Esophagus muscularis mucosa (tissue), 4 donors: ENCODE measurements at regions not wholly inside any gene's neighbourhood (a gene's known extent, or its start where the extent isn't known, plus 50 kb on each side); places are given as distances from the start of the nearest gene placed in this dataset.

ENCODE experiments used
- DNase-seq: peaks from one replicate; pipeline ENCODE4 v3.0.0-alpha.2; 2017; ENCODE audit errors: extremely low spot score
- H3K27ac ChIP-seq, 4 donors: fragments of 200-600 bp; sonication (generic); replicated peaks in 1 of 4; 1 replicate in 3 of 4; 2 replicates in 1 of 4; pipeline ENCODE4 v1.5.1; 2016 to 2019; ENCODE audit warnings: mild to moderate bottlenecking in 1 of 4
- H3K27me3 ChIP-seq, 4 donors: fragments of 200-600 bp; sonication (generic); one replicate each; pipeline versions ENCODE4 v1.5.1 to v1.6.0; 2016 to 2019
- H3K36me3 ChIP-seq, 4 donors: fragments of 200-600 bp; sonication (generic); one replicate each; pipeline ENCODE4 v1.5.1; 2016 to 2019
- H3K4me1 ChIP-seq, 4 donors: fragments of 200-600 bp; sonication (generic); one replicate each; pipeline ENCODE4 v1.5.1; 2016 to 2019
- H3K4me3 ChIP-seq, 4 donors: fragments of 200-600 bp; sonication (generic); 1 replicate in 2 of 4; 2 replicates in 2 of 4; pipeline ENCODE4 v1.5.1; 2016 to 2019; ENCODE audit warnings: mild to moderate bottlenecking in 4 of 4, moderate library complexity in 1 of 4
- H3K9me3 ChIP-seq, 4 donors: fragments of 200-600 bp; sonication (generic); 1 replicate in 3 of 4; 2 replicates in 1 of 4; pipeline ENCODE4 v1.5.1; 2016 to 2019
- CTCF ChIP-seq, 3 experiments: fragments of 200-600 bp in 2 of 3; fragments of 450-650 bp in 1 of 3; sonication (generic) in 2 of 3; IDR thresholded peaks; one replicate each; pipeline ENCODE4 v1.5.1; 2017 to 2019; ENCODE audit warnings: antibody characterized with exemption in 3 of 3, mild to moderate bottlenecking in 2 of 3, moderate library complexity in 1 of 3
- EP300 ChIP-seq: sonication (generic); formaldehyde crosslinking; IDR thresholded peaks from one replicate; pipeline ENCODE4 v1.6.1; 2017; ENCODE audit warnings: antibody characterized with exemption
- POLR2A ChIP-seq: fragments of 450-650 bp; IDR thresholded peaks from one replicate; pipeline ENCODE4 v1.6.1; 2017; ENCODE audit warnings: antibody characterized with exemption, moderate library complexity, mild to moderate bottlenecking, low read depth
- POLR2AphosphoS5 ChIP-seq, 2 donors: sonication (generic); formaldehyde crosslinking; IDR thresholded peaks; one replicate each; pipeline ENCODE4 v1.6.1; 2017; ENCODE audit warnings: antibody characterized with exemption in 2 of 2
- WGBS: methylation state at CpG from one replicate; pipeline ENCODE4 v1.1.5; 2018; 5-methylcytosine and 5-hydroxymethylcytosine counted together
- intact Hi-C: fragments of 100-400 bp; cut with DNase I; formaldehyde crosslinking; loops from one replicate; pipeline ENCODE4 v1.15.1; 2023

- Histone ChIP-seq H3K27me3 (no peaks in the 10 kb centered on the region), H3K27ac (no peak overlapping the region), H3K9me3 (no peaks in the 10 kb centered on the region), H3K36me3 (no peaks in the 10 kb centered on the region), H3K4me1 (no peaks in the 10 kb centered on the region), H3K4me3 (no peak overlapping the region)
- intact Hi-C loops: no loop called here
- TF ChIP-seq POLR2AphosphoS5 (IDR thresholded peaks at IDR 0.05): no peak
- TF ChIP-seq CTCF (IDR thresholded peaks at IDR 0.05): no peak
- TF ChIP-seq EP300: no peak
- no peak for TF ChIP-seq POLR2A
- peak; percentile 87 for DNase-seq
- WGBS: 82% methylated on average over 5 of the region's 5 CpGs
These were observed 522.1 kb upstream of the RAB6C start for GRCh38 chr2:129457277-129457818.

GRCh38 chr2:129458006-129458405 lies 521.5 kb upstream of the RAB6C start:
- no peak for TF ChIP-seq POLR2AphosphoS5 (IDR thresholded peaks at IDR 0.05)
- no peak for TF ChIP-seq EP300
- no peak for TF ChIP-seq POLR2A
- no peak for TF ChIP-seq CTCF (IDR thresholded peaks at IDR 0.05)
- no peaks in the 10 kb centered on the region for H3K9me3 ChIP-seq
- no peak overlapping the region for H3K4me3 ChIP-seq
- no peaks in the 10 kb centered on the region for H3K4me1 ChIP-seq
- WGBS: 100% methylated on average over 1 of the region's 7 CpGs
- H3K27me3 ChIP-seq: no peaks in the 10 kb centered on the region
- DNase-seq: no peak
- no peak overlapping the region for H3K27ac ChIP-seq
- intact Hi-C loops: no loop called here
- no peaks in the 10 kb centered on the region for H3K36me3 ChIP-seq

GRCh38 chr2:129458436-129458835 lies 521.0 kb upstream of the RAB6C start:
- Histone ChIP-seq H3K36me3 (no peaks in the 10 kb centered on the region), H3K4me1 (no peaks in the 10 kb centered on the region), H3K27me3 (no peaks in the 10 kb centered on the region), H3K9me3 (no peaks in the 10 kb centered on the region), H3K4me3 (no peak overlapping the region), H3K27ac (no peak overlapping the region)
- TF ChIP-seq POLR2A: no peak
- no peak for TF ChIP-seq POLR2AphosphoS5 (IDR thresholded peaks at IDR 0.05)
- no peak for TF ChIP-seq EP300
- TF ChIP-seq CTCF (IDR thresholded peaks at IDR 0.05): no peak
- intact Hi-C loops: no loop called here
- DNase-seq: peak; percentile 82
- WGBS: 86% methylated on average over 7 of the region's 7 CpGs

GRCh38 chr2:129459200-129459876 lies 520.1 kb upstream of the RAB6C start:
- intact Hi-C loops: no loop called here
- no peak overlapping the region for H3K4me3 ChIP-seq
- peak; percentile 72 for DNase-seq
- H3K27ac ChIP-seq: no peak overlapping the region
- 80% methylated on average over 15 of the region's 15 CpGs for WGBS
- no peaks in the 10 kb centered on the region for H3K27me3 ChIP-seq
- no peaks in the 10 kb centered on the region for H3K36me3 ChIP-seq
- TF ChIP-seq EP300: no peak
- TF ChIP-seq POLR2A: no peak
- no peak for TF ChIP-seq POLR2AphosphoS5 (IDR thresholded peaks at IDR 0.05)
- TF ChIP-seq CTCF (IDR thresholded peaks at IDR 0.05): no peak
- no peaks in the 10 kb centered on the region for H3K9me3 ChIP-seq
- no peaks in the 10 kb centered on the region for H3K4me1 ChIP-seq

GRCh38 chr2:129459881-129460280 lies 519.6 kb upstream of the RAB6C start:
- H3K27ac ChIP-seq: no peak overlapping the region
- H3K9me3 ChIP-seq: no peaks in the 10 kb centered on the region
- no peak overlapping the region for H3K4me3 ChIP-seq
- H3K36me3 ChIP-seq: no peaks in the 10 kb centered on the region
- H3K27me3 ChIP-seq: no peaks in the 10 kb centered on the region
- intact Hi-C loops: no loop called here
- WGBS: 82% methylated on average over 7 of the region's 7 CpGs
- no peaks in the 10 kb centered on the region for H3K4me1 ChIP-seq
- DNase-seq: peak; percentile 85
- TF ChIP-seq POLR2AphosphoS5 (IDR thresholded peaks at IDR 0.05) (no peak), POLR2A (no peak), EP300 (no peak), CTCF (IDR thresholded peaks at IDR 0.05) (no peak)
